HepG2 (cell line): ENCODE measurements at regions not wholly inside any gene's neighbourhood (a gene's known extent, or its start where the extent isn't known, plus 50 kb on each side); places are given as distances from the start of the nearest gene placed in this dataset.

Source experiments
- ATAC-seq: fragments of 200-7000 bp; cut with Tn5 transposase; 3 replicates; pipeline ENCODE4 v1.9.1; 2020; ENCODE audit warnings: mild to moderate bottlenecking, moderate library complexity
- BruUV-seq: library from RNA; stranded (reverse); fragments of 400-500 nt; replicated peaks from 2 replicates; lab custom pipeline; 2021; lab: Mats Ljungman, UMichigan
- CTCF ChIA-PET: fragments of 300-600 bp; formaldehyde crosslinking; extraction: SDS; loops from one replicate; lab custom pipeline; 2021; ENCODE audit warnings: low total read pairs, inconsistent platforms, low intra/inter-chr PET ratio; lab: Yijun Ruan, JAX
- POLR2A ChIA-PET: fragments of 350-600 bp; sonication (Branson Sonifier 250); formaldehyde crosslinking; loops from one replicate; lab custom pipeline; 2020; ENCODE audit warnings: antibody characterized with exemption, inconsistent platforms; lab: Yijun Ruan, JAX
- DNase-seq: peaks from one replicate; pipeline ENCODE4 v3.0.0-alpha.2; 2015; ENCODE audit warnings: low spot score
- FAIRE-seq: peaks from 3 replicates; lab custom pipeline; 2011; peaks lifted over from hg19 to GRCh38; lab: Jason Lieb, UNC
- H2AFZ ChIP-seq: one replicate; pipeline ENCODE4 v1.6.1; 2011; ENCODE audit warnings: low read length, inconsistent platforms
- H3K27ac ChIP-seq: fragments of 300-600 bp; 3 replicates; pipeline ENCODE4 v1.8.0; 2011; ENCODE audit warnings: mixed run types, mild to moderate bottlenecking, mixed read lengths, low read length, inconsistent platforms; ENCODE audit not compliant: insufficient read depth; ENCODE audit errors: extremely low read length
- H3K27me3 ChIP-seq, 2 experiments: fragments of 200-600 bp in 1 of 2; 2 replicates in 1 of 2; 3 replicates in 1 of 2; pipeline versions ENCODE4 v1.6.0 to v1.8.0; 2011; ENCODE audit warnings: low read length in 2 of 2, mild to moderate bottlenecking in 2 of 2, moderate library complexity in 2 of 2, inconsistent platforms in 1 of 2; ENCODE audit not compliant: insufficient read depth in 2 of 2, control insufficient read depth in 1 of 2
- H3K36me3 ChIP-seq, 2 experiments: fragments of 200-600 bp in 1 of 2; replicated peaks in 1 of 2; 2 replicates in 1 of 2; 3 replicates in 1 of 2; pipeline versions ENCODE4 v1.5.1 to v1.8.0; 2011; ENCODE audit warnings: low read length in 2 of 2, inconsistent platforms in 1 of 2; ENCODE audit not compliant: insufficient read depth in 2 of 2, control insufficient read depth in 1 of 2
- H3K4me1 ChIP-seq: 2 replicates; pipeline ENCODE4 v1.5.1; 2012; ENCODE audit warnings: low read length, inconsistent platforms; ENCODE audit not compliant: insufficient read depth
- H3K4me2 ChIP-seq: 2 replicates; pipeline ENCODE4 v1.6.0; 2011; ENCODE audit warnings: low read depth, low read length, inconsistent platforms
- H3K4me3 ChIP-seq, 3 experiments: fragments of 200-600 bp in 1 of 3; sonication (generic), shearing (Covaris generic) in 1 of 3; replicated peaks in 1 of 3; 2 replicates each; pipeline ENCODE4 v1.5.1; 2011 to 2016; ENCODE audit warnings: low read length in 3 of 3, inconsistent platforms in 2 of 3, low read depth in 2 of 3, mild to moderate bottlenecking in 2 of 3, control low read depth in 1 of 3, mixed read lengths in 1 of 3; ENCODE audit not compliant: insufficient read depth in 1 of 3
- H3K79me2 ChIP-seq: one replicate; pipeline ENCODE4 v1.6.1; 2011; ENCODE audit warnings: low read length, inconsistent platforms; ENCODE audit not compliant: insufficient read depth
- H3K9ac ChIP-seq: 2 replicates; pipeline ENCODE4 v1.6.0; 2011; ENCODE audit warnings: mild to moderate bottlenecking, low read depth, low read length, inconsistent platforms; ENCODE audit not compliant: insufficient read depth
- H3K9me3 ChIP-seq: 2 replicates; pipeline ENCODE4 v1.5.1; 2012; ENCODE audit warnings: mild to moderate bottlenecking, low read length
- H4K20me1 ChIP-seq: 2 replicates; pipeline ENCODE4 v1.6.0; 2011; ENCODE audit warnings: inconsistent platforms, mild to moderate bottlenecking, low read length, moderate library complexity; ENCODE audit not compliant: insufficient read depth
- CEBPB ChIP-seq: IDR thresholded peaks from 2 replicates; pipeline ENCODE4 v1.6.1; 2011; ENCODE audit warnings: low read depth, low read length, improper control_type of control experiment, borderline replicate concordance
- CEBPG ChIP-seq: IDR thresholded peaks from 2 replicates; pipeline ENCODE4 v1.6.1; 2016
- E2F2 ChIP-seq: sonication (generic); formaldehyde crosslinking; IDR thresholded peaks from 2 replicates; pipeline ENCODE4 v1.4.0; 2020; ENCODE audit warnings: missing genetic modification reagents, borderline replicate concordance
- HES4 ChIP-seq: sonication (generic); formaldehyde crosslinking; IDR thresholded peaks from 2 replicates; pipeline ENCODE4 v1.9.0; 2021; ENCODE audit warnings: mild to moderate bottlenecking, missing genetic modification reagents, borderline replicate concordance
- NFAT5 ChIP-seq: sonication (generic); formaldehyde crosslinking; IDR thresholded peaks from 2 replicates; pipeline ENCODE4 v1.4.0; 2020; ENCODE audit warnings: missing genetic modification reagents
- PCBP2 ChIP-seq: fragments of 200-400 bp; formaldehyde crosslinking; optimal IDR thresholded peaks from 2 replicates; pipeline ENCODE3; 2018; ENCODE audit warnings: low read length, low read depth; ENCODE audit not compliant: poor library complexity, severe bottlenecking
- SALL1 ChIP-seq: sonication (generic); formaldehyde crosslinking; IDR thresholded peaks from 2 replicates; pipeline ENCODE4 v1.8.0; 2022; ENCODE audit warnings: mild to moderate bottlenecking, missing genetic modification reagents
- ZBTB4 ChIP-seq: sonication (generic); formaldehyde crosslinking; IDR thresholded peaks from 2 replicates; pipeline ENCODE4 v1.4.0; 2020; ENCODE audit warnings: missing genetic modification reagents, mild to moderate bottlenecking, borderline replicate concordance
- ZFY ChIP-seq: sonication (generic); formaldehyde crosslinking; IDR thresholded peaks from 2 replicates; pipeline ENCODE4 v1.4.0; 2020; ENCODE audit warnings: missing genetic modification reagents
- ZNF180 ChIP-seq: sonication (generic); formaldehyde crosslinking; IDR thresholded peaks from 2 replicates; pipeline ENCODE4 v1.4.0; 2020; ENCODE audit warnings: low read depth, missing genetic modification reagents, borderline replicate concordance
- WGBS: methylation state at CpG from one replicate; pipeline ENCODE4 v1.1.6; 2017; ENCODE audit warnings: low lambda C conversion rate; 5-methylcytosine and 5-hydroxymethylcytosine counted together
- in situ Hi-C: cut with HindIII; loops from 2 replicates; pipeline ENCODE4 v1.10.0; 2017; ENCODE audit warnings: low pct_unique_long_range_greater_than_20kb; ENCODE audit not compliant: extremely low pct_ligation_motif_present
- intact Hi-C: fragments of 100-400 bp; cut with micrococcal nuclease; formaldehyde crosslinking; loops from one replicate; pipeline ENCODE4 v1.10.0; 2022; ENCODE audit not compliant: unreplicated experiment

GRCh38 chr2:183951630-183952029 lies 646.7 kb upstream of the ZNF804A start:
- no peak overlapping the region for H3K9ac ChIP-seq
- H3K4me3 ChIP-seq, result no peak overlapping the region
- ChIA-PET POLR2A (no interaction called here), CTCF (no interaction called here)
- 11% methylated on average over 2 of the region's 2 CpGs for WGBS
- ATAC-seq (no peak), FAIRE-seq (no peak), DNase-seq (no peak)
- no peaks in the 10 kb centered on the region for H3K27me3 ChIP-seq
- H3K9me3 ChIP-seq, result no peaks in the 10 kb centered on the region
- no TSS peak for BruUV-seq
- H3K4me2 ChIP-seq, result no peak overlapping the region
- H4K20me1 ChIP-seq, result no peaks in the 10 kb centered on the region
- no peaks in the 10 kb centered on the region for H3K36me3 ChIP-seq
- H3K4me1 ChIP-seq, result no peaks in the 10 kb centered on the region
- H3K79me2 ChIP-seq, result no peaks in the 10 kb centered on the region
- TF ChIP-seq E2F2 (CRISPR knock-in tag), result no peak
- no peak for TF ChIP-seq PCBP2
- no peak for TF ChIP-seq ZFY (CRISPR knock-in tag)
- no peak for TF ChIP-seq ZNF180 (CRISPR knock-in tag)
- TF ChIP-seq CEBPB, result peak; percentile 75
- 0 out of 2 replicates have a peak, but pooled peaks have one; percentile 9 for TF ChIP-seq CEBPG (CRISPR knock-in tag)
- in situ Hi-C loops, result no loop called here
- intact Hi-C loops, result no loop called here
- H3K27ac ChIP-seq, result no peak overlapping the region
- H2AFZ ChIP-seq, result no peak overlapping the region

GRCh38 chr2:183952741-183953140 lies 645.6 kb upstream of the ZNF804A start:
- H3K4me1 ChIP-seq, result no peaks in the 10 kb centered on the region
- no peak overlapping the region for H3K4me2 ChIP-seq
- ChIA-PET CTCF (no interaction called here), POLR2A (no interaction called here)
- no peak for DNase-seq
- ATAC-seq, result no peak
- no peaks in the 10 kb centered on the region for H3K79me2 ChIP-seq
- no peak overlapping the region for H3K27ac ChIP-seq
- intact Hi-C loops, result no loop called here
- BruUV-seq, result no TSS peak
- H3K27me3 ChIP-seq, result no peaks in the 10 kb centered on the region
- H3K9me3 ChIP-seq, result no peaks in the 10 kb centered on the region
- H3K36me3 ChIP-seq, result no peaks in the 10 kb centered on the region
- no peaks in the 10 kb centered on the region for H4K20me1 ChIP-seq
- in situ Hi-C loops, result no loop called here
- H2AFZ ChIP-seq, result no peak overlapping the region
- FAIRE-seq, result no peak
- 0% methylated on average over 2 of the region's 2 CpGs for WGBS
- no peak overlapping the region for H3K4me3 ChIP-seq
- no peak overlapping the region for H3K9ac ChIP-seq
- no peak for TF ChIP-seq ZBTB4
- no peak for TF ChIP-seq HES4 (CRISPR knock-in tag)
- no peak for TF ChIP-seq NFAT5 (CRISPR knock-in tag)
- no peak for TF ChIP-seq SALL1
